Tongue (tissue), 1 donor: ENCODE measurements at regions not wholly inside any gene's neighbourhood (a gene's known extent, or its start where the extent isn't known, plus 50 kb on each side); places are given as distances from the start of the nearest gene placed in this dataset.

ENCODE experiments used
- DNase-seq: peaks from one replicate; pipeline ENCODE4 v3.0.0-alpha.2; 2015

DNA sequence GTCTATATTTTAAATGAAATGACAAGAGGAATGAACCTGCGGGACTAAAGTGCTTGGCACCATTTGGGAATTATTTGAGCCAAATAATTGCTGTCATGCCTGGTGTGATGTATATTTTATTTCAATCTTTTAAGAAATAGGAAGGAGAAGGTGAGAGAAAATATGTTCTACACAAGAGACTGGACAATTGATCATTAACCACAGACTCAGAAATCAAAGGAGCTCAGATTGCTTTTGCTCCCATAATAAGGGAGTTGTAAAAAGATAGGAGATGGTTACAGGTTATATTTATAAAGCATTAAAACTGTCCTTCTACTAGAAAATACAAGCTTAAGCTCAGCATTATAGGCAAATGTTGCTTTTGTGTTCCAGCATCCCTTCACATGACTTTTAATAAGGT is 515.2 kb upstream of the SULF2 start:
- no peak for DNase-seq

DNA sequence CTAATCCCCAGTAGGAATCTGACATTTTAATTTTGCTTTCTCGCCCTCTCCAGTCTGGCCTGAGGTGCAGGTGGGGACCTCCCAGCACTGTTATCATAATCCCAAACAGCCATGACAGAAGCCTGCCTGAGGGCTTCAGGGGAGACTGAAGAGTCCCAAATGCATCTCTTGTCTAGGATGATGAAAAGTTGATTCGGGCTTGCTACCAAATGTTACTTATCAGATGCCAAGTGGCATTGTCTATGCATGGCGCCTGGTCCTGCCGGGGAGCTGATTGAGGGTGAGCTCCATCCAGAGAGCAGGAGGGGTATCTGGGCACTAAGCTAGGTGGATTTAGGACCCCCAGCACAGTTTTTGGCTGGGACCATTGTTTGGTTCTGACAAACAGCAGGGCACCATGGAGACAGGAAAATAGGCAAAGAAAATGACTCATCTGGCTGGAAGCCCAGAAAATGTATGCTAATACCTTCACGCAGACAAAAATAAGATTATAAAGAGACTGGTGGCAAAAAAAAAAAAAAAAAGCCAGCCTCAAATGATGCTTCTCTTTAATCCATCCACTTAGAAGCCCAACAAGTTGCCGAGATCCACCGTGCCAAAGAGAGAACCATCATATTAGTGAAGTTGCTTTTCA is 513.7 kb upstream of the SULF2 start:
- DNase-seq, result peak; percentile 95

DNA sequence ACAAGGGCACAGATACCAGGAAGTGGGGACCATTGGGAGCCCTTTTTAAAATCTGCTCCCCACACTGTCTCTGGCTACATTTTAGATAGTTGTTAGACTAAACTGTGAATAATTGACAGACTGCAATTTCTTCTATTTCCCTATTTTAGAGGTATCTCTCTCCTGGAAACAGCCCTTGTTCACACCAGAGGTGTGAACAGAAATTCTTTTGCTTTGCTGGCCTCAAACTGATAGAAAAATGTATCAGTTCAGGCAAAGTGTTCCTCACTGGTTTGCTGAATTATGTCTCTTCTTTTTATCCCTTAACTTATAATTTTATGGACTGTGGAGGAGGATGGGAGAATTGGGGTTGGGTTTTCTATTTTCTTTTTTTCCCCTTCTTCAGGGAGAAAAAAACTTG is 513.2 kb upstream of the SULF2 start:
- DNase-seq, result no peak

DNA sequence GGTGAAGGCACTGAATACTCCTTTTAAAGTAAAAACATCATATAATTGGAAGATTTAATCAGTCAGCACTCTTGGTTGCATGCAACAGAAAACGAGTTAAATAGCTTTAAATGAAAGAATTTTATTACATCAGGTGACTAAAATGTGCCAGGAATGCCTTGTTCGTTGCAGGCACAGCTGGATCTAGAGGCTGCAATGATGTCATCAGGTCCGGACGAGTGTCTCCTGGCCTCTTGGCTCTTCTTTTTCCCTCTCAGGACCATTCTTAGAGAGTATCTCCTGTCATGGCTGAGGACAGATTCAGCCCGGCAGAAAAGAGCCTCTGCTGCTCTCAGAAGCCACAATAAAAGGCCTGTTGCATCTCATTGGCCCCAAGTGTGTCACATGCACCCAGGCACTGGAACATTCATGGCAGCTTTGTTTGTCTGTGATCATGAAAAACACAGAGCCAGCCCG is 510.7 kb upstream of the SULF2 start:
- peak; percentile 40 for DNase-seq

DNA sequence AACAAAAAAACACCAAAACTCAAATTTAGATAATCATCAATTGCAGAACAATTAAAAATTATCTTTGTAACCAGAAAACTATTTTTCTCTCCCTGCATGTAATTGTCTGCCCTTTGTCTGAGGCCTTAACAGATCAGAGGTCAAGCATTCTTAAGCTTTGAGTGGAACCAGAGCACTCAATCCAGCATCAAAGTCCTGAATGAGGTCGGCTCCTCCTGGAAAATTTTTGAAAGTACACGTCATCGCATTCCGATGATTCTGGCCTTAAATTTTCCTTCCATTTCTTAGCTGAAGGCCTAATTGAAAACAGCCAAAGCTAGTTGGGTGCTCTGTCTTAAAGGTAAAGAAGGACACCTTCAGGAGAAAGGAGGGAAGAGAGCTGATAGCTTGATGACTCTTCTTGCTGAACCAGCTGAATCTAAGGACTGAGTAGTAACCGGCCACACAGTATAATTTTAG is 510.2 kb upstream of the SULF2 start:
- DNase-seq, result peak; percentile 92

DNA sequence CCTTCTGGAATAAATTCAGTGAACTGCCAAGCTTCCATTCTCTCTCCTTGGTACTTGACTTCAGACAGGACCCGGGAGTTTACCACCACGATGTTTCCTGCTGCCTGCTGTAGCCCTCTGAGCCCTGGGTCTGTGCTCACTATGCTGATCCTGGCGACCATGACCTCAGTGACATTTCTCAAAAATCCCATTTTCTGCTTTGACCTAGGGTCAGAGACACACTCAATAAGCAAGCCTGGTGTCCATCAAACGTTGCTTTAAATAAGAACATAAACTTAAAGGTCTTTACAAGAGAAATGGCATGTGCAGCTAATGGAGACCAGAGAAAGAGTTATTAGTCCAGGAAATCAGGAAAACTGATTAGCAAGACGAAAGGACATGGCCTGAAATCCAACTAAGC is 509.7 kb upstream of the SULF2 start:
- no peak for DNase-seq

DNA sequence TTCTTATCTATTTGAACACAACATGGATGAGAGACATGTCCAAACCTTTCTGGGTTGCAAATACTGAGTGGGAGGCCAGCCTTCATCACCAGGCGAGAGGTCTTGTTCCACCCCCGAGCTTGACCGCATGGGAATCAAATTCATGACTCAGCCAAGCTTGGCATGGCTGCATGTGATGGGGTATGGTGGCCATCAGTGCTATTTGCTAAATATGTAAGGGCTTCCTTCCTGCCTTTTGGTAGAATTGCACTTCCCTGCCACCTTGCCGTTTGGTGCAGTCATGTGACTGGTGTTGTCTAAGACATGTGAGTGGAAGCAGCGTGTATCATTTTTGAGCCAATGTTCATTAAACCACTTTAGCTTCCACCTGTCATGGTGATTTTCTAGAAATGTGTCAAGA is 508.9 kb upstream of the SULF2 start:
- DNase-seq, result no peak

DNA sequence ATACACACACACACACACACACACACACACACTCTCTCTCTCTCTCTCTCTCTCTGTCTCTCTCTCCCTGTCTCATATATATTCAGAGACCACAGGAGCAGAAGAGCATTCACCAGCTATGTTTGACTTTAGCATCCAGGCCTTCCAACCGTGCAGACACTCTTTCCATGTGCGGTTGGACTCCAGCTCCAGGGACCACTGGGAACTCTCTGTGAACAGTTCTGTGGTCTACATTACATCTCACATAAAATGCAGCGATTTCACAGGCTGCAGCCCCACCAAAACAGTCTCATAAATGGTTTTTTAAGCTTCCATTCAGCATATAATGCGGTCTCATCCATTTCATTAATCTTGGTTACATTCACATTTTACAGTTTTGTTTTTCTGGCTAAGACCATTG is 508.4 kb upstream of the SULF2 start:
- peak; percentile 38 for DNase-seq

DNA sequence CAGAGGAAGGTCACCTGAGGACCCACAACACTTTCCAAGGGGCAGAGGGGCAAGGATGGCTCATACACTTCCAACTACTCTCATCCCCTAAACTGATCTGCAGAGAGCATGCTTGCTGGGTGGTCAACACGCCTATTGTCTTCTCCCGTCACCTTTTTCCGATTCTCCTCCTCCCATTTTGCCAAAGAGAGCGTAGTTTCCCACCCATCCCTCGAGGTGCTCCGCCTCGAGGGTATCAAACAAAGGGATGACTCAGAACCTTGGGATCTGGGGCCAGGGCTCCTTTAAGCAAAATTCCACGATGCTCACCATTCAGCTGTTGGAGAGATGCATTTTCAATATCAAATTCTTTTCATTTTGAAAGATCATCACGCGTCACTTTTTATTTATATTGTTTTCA is 507.5 kb upstream of the SULF2 start:
- no peak for DNase-seq

DNA sequence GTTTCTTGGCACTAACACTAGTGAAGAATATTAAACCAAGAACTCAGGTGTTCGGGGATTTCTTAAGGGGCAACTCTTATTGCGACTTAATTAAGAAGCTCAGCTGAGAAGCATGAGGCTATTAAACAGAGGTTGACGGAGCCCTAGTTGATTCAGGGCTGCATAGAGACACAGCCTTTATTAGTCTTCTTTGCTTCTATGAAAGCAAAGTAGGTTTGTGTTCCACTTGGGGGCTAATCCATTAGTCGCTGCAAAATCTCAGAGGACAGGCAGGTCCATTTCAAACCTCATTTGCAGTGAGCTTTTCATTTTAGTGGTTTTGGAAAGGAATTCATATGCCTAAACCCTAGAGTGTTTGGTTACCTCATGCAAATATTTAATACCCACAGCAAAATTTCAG is 506.6 kb upstream of the SULF2 start:
- no peak for DNase-seq

DNA sequence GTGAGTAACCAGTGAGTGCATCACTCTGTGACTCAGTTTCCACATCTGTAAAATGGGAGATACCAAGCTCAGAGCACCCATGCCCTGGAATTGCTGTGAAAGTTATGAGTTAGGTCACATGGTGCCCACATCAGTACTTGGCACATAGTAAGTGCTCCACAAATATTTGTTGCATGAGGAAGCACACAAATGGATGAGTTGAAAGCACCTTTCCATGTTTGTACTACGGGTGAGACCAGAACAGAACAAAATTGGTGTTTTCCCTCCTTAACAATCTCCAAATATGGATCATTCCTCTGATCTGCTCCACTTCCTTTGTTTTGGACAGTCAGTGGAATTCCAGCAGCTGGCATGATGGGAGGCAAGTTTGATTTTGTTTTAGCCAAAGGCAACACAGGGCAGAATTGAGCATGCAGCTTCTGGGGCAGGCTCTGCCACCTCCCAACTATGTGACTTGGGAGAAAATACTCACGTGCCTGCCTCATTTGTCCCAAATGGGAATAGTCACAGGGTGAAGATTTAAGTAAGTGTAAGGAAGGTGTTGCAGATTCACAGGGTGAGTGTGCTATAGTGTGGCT is 503.7 kb upstream of the SULF2 start:
- DNase-seq, result no peak

DNA sequence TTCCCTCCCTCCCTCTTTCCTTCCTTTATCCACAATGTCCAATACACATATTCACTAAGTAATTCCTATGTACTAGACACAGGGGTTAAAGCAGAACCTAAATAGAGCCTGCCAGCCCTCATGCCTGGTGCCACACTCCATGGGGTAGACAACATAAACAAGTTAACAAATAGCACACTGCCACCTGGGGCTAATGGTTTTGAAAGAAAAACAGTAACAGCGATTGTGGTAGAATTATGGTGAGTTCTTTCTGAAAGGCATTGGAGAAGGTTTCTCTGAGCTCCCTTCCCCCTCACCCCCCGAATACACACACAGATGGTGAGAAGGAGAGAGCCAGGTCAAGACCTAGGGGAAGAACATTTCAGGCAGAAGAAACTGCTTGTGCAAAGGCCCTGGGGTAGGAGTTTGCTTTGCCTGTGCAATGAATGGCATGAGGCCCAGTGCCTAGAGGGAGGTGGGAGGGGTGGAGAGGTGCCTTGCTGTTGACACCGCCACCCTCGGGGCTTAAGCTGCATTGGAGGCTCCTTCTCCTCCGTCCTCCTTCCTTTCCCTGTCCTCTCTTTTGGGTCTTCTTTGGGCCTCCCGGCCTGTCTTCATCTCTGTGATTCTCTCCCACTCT is 502.4 kb upstream of the SULF2 start:
- no peak for DNase-seq

DNA sequence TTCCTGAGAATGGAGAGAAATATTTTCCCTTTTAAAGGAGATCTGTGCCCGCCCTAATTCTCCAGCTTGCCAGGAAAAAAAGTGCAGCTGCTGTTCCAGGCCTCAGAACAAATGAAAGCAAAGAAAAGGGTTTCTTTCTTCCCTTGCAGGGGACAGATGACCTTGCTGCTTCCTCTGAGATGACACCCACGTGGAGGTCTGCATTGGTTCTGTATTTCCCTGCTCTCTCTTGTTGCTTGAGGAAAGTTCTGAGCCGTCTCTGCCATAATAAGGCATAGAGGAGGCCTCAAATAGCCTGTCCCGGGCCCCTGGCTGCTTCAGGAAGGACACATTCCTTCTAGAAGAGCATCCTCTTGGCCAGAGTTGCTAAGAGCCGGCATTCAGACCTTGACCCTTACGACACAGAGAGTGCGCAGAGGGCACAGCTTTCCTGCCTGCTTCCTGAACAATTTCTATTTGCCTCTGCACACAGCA is 501.8 kb upstream of the SULF2 start:
- DNase-seq, result peak; percentile 84

DNA sequence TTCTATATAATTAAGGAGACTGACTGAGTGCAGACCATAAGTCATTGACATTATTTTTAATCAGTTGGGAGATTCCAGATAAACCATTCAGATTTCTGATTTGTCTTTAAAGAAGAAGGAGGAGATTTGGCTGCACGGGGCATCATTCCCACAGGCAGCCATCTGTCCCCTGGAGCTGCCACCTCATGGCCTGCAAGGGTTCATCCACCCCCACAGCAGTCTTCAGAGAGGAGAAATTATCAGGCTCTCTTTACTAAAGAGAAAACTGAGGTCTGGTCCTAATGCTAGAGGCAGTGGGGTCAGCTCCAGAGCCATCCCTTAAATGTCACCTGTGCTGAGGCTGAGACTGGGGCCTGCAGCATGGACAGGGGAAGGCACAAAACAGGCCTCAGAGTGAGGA is 501.3 kb upstream of the SULF2 start:
- peak; percentile 40 for DNase-seq

DNA sequence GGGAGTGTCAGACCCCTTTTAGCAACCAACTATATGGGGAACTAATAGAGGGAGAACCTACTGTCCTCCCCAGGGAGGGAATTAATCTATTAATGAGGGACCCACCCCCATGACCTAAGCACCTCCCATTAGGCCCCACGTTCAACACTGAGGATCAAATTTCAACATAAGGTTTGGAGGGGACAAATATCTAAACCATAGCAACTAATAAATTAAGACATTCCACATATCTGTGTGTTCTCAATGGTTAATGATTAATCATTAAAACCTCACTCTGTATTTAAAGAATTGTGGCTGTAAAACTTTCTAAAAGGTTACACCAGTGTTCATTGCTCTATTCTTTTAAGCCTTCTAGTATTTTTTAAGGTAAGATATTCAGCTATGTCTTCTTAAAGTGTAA is 500.4 kb upstream of the SULF2 start:
- no peak for DNase-seq

DNA sequence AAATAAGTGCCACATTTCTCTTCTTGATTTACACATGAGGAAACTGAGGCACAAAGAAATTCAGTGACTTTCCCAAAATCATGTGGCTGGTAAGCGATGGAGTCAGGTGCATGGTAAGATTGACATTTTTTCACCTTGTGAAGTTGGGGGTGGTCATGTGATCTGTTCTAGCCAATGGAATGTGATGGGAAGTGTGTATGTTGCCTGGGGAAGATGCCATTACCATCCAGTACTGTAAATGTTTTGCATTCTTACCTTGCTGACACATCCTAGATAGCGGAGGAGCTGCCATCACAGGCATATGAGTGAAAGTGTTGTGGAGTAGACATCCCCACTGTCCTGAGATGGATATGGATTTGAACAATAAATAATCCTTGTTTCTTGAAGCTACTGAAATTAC is 499.6 kb upstream of the SULF2 start:
- no peak for DNase-seq

DNA sequence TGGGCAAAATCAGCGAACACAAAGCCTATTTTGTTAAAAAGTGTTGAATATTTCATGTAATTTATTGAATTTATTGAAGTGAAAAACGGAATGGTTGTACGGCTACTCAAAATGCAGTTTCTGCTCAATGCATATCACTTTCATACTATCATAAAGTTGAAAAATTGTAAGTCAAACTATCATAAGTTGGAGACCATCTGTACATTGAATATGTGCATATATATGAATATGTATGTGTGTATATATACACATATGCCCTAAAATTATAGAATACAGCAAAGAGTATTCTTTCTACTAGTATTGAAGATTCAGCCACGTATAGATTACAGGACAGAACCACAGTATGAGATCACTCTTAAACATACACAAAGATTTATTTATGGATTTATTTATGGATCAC is 499.0 kb upstream of the SULF2 start:
- no peak for DNase-seq

DNA sequence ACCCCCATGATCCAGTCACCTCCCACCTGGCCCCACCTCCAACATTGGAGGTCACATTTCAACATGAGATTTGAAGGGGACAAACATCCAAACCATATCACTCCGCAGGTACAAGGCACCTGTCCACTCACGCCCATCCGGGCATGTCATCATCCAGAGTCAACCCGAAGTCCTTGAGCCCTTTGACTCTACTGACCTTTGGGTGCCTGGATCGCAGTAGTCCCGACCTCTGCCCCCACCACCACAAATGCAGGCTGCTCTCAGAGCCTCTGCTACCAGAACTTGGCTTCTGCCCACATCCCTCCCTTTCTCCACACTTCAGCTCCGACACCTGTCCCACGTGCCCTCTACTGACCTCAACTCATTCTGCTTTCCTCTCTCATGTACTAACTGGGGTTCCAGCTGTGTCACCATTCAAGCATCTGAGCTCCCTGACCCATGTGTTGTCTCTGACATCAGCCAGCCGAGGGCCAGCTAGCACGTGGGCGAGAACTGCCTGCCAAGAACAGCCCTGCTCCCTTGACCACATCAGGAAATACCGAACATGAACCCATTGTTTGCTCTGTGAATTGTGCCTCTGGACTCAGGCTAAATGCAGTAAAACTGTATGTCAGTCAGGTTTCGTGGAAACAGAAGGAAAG is 498.3 kb upstream of the SULF2 start:
- DNase-seq, result peak; percentile 72

DNA sequence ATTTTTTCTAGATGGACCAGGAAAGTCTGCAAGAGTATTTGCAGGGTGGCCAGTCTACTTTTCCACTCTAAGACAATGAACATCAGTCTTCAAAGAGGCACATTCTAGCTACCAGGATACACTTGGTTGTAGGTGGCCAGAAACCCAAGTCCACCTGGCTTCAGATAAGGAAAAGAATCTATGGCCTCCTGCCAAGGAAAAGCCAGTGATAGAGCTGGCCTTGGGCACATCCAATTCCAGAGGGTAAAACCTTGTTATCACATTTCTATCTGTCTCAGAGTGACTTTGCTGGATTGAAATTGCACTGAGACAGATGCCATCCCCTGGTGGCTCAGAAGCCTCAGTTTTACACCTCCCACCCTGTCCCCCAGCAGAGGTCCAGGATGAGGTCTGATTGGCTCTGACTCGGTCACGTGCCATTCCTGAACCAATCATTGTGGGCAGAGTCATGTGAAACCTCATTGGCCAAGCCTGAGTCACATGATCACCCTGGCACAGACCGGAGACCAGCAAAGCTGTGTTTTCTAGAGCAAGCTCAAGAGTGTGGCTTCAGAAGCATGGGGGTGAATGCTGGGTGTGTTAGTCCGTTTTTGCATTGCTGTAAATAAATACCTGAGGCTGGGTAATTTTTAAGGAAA is 497.4 kb upstream of the SULF2 start:
- DNase-seq, result no peak

DNA sequence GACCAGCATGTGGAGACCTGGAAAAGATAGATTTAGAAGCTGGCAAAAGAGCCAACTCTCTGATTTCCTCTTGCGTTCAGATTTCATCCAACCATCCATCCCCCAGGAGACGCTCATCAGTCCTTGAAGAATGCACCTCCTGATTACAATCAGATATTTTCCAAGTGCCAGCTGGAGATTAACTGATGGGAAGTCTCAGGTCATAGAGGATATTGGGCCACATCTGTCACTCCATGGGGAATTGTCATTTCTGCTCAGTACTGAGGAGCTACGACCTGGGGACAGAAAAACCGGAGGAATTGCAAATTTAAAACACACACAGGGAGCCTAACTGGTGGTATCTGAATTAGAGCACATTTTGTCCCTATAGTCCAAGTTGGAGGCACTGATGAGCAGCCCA is 496.2 kb upstream of the SULF2 start:
- DNase-seq, result no peak

DNA sequence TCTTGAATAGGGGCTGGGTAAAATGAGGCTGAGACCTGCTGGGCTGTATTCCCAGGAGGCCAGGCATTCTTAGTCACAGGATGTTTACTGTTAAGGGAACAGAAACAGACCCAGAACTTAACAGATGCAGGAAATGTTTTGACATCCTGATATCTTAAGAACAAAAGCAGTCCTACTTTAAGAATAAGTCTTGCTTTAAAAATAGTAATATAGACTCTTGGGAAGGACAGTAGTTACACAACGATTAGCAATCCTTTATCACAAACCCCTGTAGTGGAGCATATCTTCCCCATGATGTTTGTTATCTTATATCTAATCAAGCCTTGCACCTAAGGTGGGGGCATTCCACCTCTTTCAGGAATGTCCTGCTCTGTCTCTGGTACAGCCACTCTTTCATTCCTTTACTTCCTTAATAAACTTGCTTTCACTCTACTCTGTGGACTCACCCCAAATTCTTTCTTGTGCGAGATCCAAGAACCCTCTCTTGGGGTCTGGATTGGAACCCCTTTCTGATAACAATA is 493.7 kb upstream of the SULF2 start:
- DNase-seq, result no peak

DNA sequence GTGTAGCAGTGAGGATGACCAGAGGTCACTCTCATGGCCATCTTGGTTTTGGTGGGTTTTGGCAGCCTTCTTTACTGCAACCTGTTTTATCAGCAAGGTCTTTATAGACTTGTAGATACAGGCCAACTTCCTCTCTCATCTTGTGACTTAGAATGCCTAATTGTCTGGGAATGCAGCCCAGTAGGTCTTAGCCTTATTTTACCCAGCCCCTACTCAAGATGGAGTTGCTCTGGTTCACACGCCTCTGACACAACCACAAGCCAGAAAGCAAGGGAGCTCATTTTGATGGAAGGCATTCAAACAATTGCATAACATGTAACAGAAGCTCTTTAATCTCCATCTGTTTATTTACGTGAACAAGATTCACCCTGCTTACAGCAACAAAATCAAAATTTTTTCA is 492.0 kb upstream of the SULF2 start:
- no peak for DNase-seq

DNA sequence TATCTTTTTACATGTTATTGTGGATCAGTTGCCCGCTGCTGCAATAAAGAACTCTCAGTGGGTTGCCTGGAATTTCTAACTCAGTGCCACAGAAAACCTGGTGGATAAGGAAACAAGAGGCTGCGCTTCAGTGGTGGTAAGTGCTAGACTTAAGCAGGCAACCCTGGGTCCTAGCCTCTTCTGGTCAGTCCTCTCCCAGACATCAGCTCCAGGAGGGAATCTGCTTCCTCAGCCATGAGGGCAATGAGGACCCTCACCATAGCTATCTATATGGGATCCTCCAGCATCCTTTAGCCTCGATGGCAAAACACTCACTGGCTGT is 490.7 kb upstream of the SULF2 start:
- DNase-seq, result no peak
